GM12878 (cell line): ENCODE measurements at regions not wholly inside any gene's neighbourhood (a gene's known extent, or its start where the extent isn't known, plus 50 kb on each side); places are given as distances from the start of the nearest gene placed in this dataset.

Source experiments
- ATAC-seq: fragments of 200-7000 bp; cut with Tn5 transposase; 3 replicates; pipeline ENCODE4 v1.9.1; 2020; ENCODE audit warnings: mild to moderate bottlenecking, moderate library complexity
- BruUV-seq: library from RNA; stranded (reverse); fragments of 400-500 nt; replicated peaks from 2 replicates; lab custom pipeline; 2021; lab: Mats Ljungman, UMichigan
- CTCF ChIA-PET: fragments of 300-600 bp; sonication (Branson Sonifier 250); formaldehyde crosslinking; extraction: SDS; loops from one replicate; lab custom pipeline; 2021; ENCODE audit warnings: inconsistent platforms; lab: Yijun Ruan, JAX
- POLR2A ChIA-PET: fragments of 350-600 bp; formaldehyde crosslinking; extraction: SDS; loops from one replicate; lab custom pipeline; 2021; ENCODE audit warnings: inconsistent platforms; lab: Charles Lee
- RAD21 ChIA-PET: fragments of 300-600 bp; sonication (Branson Sonifier 250); formaldehyde crosslinking; loops from one replicate; lab custom pipeline; 2023; ENCODE audit warnings: antibody characterized with exemption; ENCODE audit not compliant: unreplicated experiment; lab: Charles Lee
- SMC1A ChIA-PET: fragments of 300-600 bp; sonication (Branson Sonifier 250); formaldehyde crosslinking; loops from one replicate; lab custom pipeline; 2023; ENCODE audit not compliant: unreplicated experiment, uncharacterized antibody; lab: Charles Lee
- DNase-seq: peaks from one replicate; pipeline ENCODE4 v3.0.0-alpha.2; 2011; ENCODE audit warnings: low read depth, low spot score
- FAIRE-seq: peaks from 3 replicates; lab custom pipeline; 2011; peaks lifted over from hg19 to GRCh38; lab: Jason Lieb, UNC
- H2AFZ ChIP-seq: 2 replicates; pipeline ENCODE4 v1.6.0; 2011; ENCODE audit warnings: low read depth, low read length, control low read depth; ENCODE audit not compliant: control insufficient read depth
- H3K27ac ChIP-seq: 2 replicates; pipeline ENCODE4 v1.5.1; 2011; ENCODE audit warnings: control low read depth; ENCODE audit not compliant: control insufficient read depth, insufficient read depth
- H3K27me3 ChIP-seq, 2 experiments: replicated peaks in 1 of 2; 2 replicates each; pipeline versions ENCODE4 v1.6.0 to v1.6.1; 2011; ENCODE audit warnings: low read length in 1 of 2; ENCODE audit not compliant: control insufficient read depth in 2 of 2, insufficient read depth in 2 of 2
- H3K36me3 ChIP-seq, 2 experiments: 2 replicates each; pipeline ENCODE4 v1.5.1; 2011; ENCODE audit warnings: low read length in 1 of 2; ENCODE audit not compliant: control insufficient read depth in 2 of 2, insufficient read depth in 2 of 2
- H3K4me1 ChIP-seq: 2 replicates; pipeline ENCODE4 v1.6.1; 2011; ENCODE audit warnings: mild to moderate bottlenecking, low read length, moderate library complexity, mixed read lengths; ENCODE audit not compliant: control insufficient read depth, insufficient read depth
- H3K4me2 ChIP-seq: 2 replicates; pipeline ENCODE4 v1.6.0; 2011; ENCODE audit warnings: control low read depth; ENCODE audit not compliant: control insufficient read depth, insufficient read depth
- H3K4me3 ChIP-seq: fragments of 200-600 bp; sonication (generic); 2 replicates; pipeline ENCODE4 v1.5.1; 2016
- H3K79me2 ChIP-seq: 2 replicates; pipeline ENCODE4 v1.6.0; 2011; ENCODE audit warnings: low read length; ENCODE audit not compliant: control insufficient read depth, insufficient read depth
- H3K9ac ChIP-seq: 2 replicates; pipeline ENCODE4 v1.8.0; 2011; ENCODE audit warnings: low read length, control low read depth, mixed read lengths; ENCODE audit not compliant: control insufficient read depth, insufficient read depth
- H3K9me3 ChIP-seq: replicated peaks from 3 replicates; pipeline ENCODE4 v1.5.1; 2011; ENCODE audit warnings: mild to moderate bottlenecking, low read length; ENCODE audit not compliant: control insufficient read depth, insufficient read depth
- H4K20me1 ChIP-seq: 2 replicates; pipeline ENCODE4 v1.6.0; 2011; ENCODE audit not compliant: control insufficient read depth, insufficient read depth
- BACH1 ChIP-seq: fragments of 450-650 bp; IDR thresholded peaks from 2 replicates; pipeline ENCODE4 v1.6.1; 2017; ENCODE audit warnings: mild to moderate bottlenecking, borderline replicate concordance
- BCL11A ChIP-seq: IDR thresholded peaks from 2 replicates; pipeline ENCODE4 v1.6.1; 2011; ENCODE audit warnings: low read depth, low read length
- DPF2 ChIP-seq: fragments of 450-650 bp; IDR thresholded peaks from 2 replicates; pipeline ENCODE4 v1.6.1; 2017; ENCODE audit warnings: mild to moderate bottlenecking
- HDAC2 ChIP-seq: fragments of 200-600 bp; sonication (generic); IDR thresholded peaks from 2 replicates; pipeline ENCODE4 v1.6.1; 2017
- KAT2A ChIP-seq: conservative IDR thresholded peaks from 2 replicates; pipeline ENCODE4 v1.6.1; 2011; ENCODE audit warnings: low read depth, low read length; ENCODE audit not compliant: control insufficient read depth
- MEF2A ChIP-seq: IDR thresholded peaks from 2 replicates; pipeline ENCODE4 v1.6.1; 2011; ENCODE audit warnings: low read depth, mild to moderate bottlenecking, low read length, moderate library complexity; ENCODE audit not compliant: insufficient read depth
- NFYA ChIP-seq: IDR thresholded peaks from 2 replicates; pipeline ENCODE4 v1.6.1; 2011; ENCODE audit warnings: low read depth, mild to moderate bottlenecking, low read length, improper control_type of control experiment, borderline replicate concordance
- NR2F1 ChIP-seq: fragments of 450-650 bp; conservative IDR thresholded peaks from 2 replicates; pipeline ENCODE4 v1.6.1; 2017; ENCODE audit warnings: mild to moderate bottlenecking
- RCOR1 ChIP-seq: conservative IDR thresholded peaks from 2 replicates; pipeline ENCODE4 v1.6.1; 2012; ENCODE audit warnings: low read depth, low read length, improper control_type of control experiment
- RELB ChIP-seq: fragments of 450-650 bp; IDR thresholded peaks from 2 replicates; pipeline ENCODE4 v1.6.1; 2017; ENCODE audit warnings: low read depth, mild to moderate bottlenecking, moderate library complexity
- SREBF2 ChIP-seq: IDR thresholded peaks from 2 replicates; pipeline ENCODE4 v1.6.1; 2012; ENCODE audit warnings: mild to moderate bottlenecking, low read length
- SRF ChIP-seq, 2 experiments: IDR thresholded peaks; 2 replicates each; pipeline ENCODE4 v1.6.1; 2011; ENCODE audit warnings: low read depth in 2 of 2, low read length in 2 of 2, mild to moderate bottlenecking in 1 of 2, moderate library complexity in 1 of 2
- WGBS: methylation state at CpG from one replicate; pipeline ENCODE4 v1.1.6; 2016; ENCODE audit warnings: low lambda C conversion rate; ENCODE audit not compliant: insufficient replicate concordance, insufficient coverage; ENCODE audit errors: missing lambda C conversion rate; 5-methylcytosine and 5-hydroxymethylcytosine counted together
- in situ Hi-C: fragments of 300-500 bp; cut with MboI; formaldehyde crosslinking; loops from 9 replicates; pipeline ENCODE4 v1.14.3; 2018; ENCODE audit warnings: mixed read lengths
- intact Hi-C: fragments of 100-400 bp; cut with micrococcal nuclease; formaldehyde crosslinking; loops from one replicate; pipeline ENCODE4 v1.14.2; 2022; ENCODE audit not compliant: unreplicated experiment
- TF ChIP-seq, protein P1 (sequence below): fragments of 450-650 bp; IDR thresholded peaks from 2 replicates; pipeline ENCODE4 v1.6.1; 2014; ENCODE audit warnings: mild to moderate bottlenecking
- TF ChIP-seq, protein P2 (sequence below): fragments of 150-350 bp; IDR thresholded peaks from 2 replicates; pipeline ENCODE4 v1.6.1; 2014; ENCODE audit warnings: mild to moderate bottlenecking, low read depth, low read length

- no peaks in the 10 kb centered on the region for H3K27me3 ChIP-seq
- ChIA-PET POLR2A (no interaction called here), SMC1A (interaction anchor here (0.8 to 1.6 kb wide), 3 partner anchors 10 to 24 kb away, joined by 3 to 5 read pairs (median 3); no protein-coding TSS in a partner anchor)
- intact Hi-C loops, result loop anchor here (5.0 to 10.0 kb wide), 2 partner anchors 328 to 601 kb away; no protein-coding TSS in a partner anchor
- DNase-seq, result no peak
- H3K9ac ChIP-seq, result no peak overlapping the region
- no peak for ATAC-seq
- TF ChIP-seq BACH1, result no peak
- no peak for TF ChIP-seq NR2F1
- TF ChIP-seq NFYA, result no peak
- TF ChIP-seq, protein P1, sequence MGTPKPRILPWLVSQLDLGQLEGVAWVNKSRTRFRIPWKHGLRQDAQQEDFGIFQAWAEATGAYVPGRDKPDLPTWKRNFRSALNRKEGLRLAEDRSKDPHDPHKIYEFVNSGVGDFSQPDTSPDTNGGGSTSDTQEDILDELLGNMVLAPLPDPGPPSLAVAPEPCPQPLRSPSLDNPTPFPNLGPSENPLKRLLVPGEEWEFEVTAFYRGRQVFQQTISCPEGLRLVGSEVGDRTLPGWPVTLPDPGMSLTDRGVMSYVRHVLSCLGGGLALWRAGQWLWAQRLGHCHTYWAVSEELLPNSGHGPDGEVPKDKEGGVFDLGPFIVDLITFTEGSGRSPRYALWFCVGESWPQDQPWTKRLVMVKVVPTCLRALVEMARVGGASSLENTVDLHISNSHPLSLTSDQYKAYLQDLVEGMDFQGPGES, result no peak
- TF ChIP-seq, all 136 proteins: peak for 0
- WGBS, result 11% methylated on average over 3 of the region's 3 CpGs
- no peak for FAIRE-seq
- no peaks in the 10 kb centered on the region for H3K9me3 ChIP-seq
- no peak overlapping the region for H2AFZ ChIP-seq
- no peak overlapping the region for H3K4me2 ChIP-seq
- H3K27ac ChIP-seq, result no peak overlapping the region
- no peak overlapping the region for H3K4me3 ChIP-seq
- H3K79me2 ChIP-seq, result no peaks in the 10 kb centered on the region
- H4K20me1 ChIP-seq, result no peaks in the 10 kb centered on the region
- RAD21 ChIA-PET, result no interaction called here
- no TSS peak for BruUV-seq
- no peaks in the 10 kb centered on the region for H3K36me3 ChIP-seq
- CTCF ChIA-PET, result no interaction called here
- in situ Hi-C loops, result no loop called here
- H3K4me1 ChIP-seq, result no peaks in the 10 kb centered on the region
These were observed 449.2 kb upstream of the SLC10A2 start for GRCh38 chr13:103515410-103515809.

DNA sequence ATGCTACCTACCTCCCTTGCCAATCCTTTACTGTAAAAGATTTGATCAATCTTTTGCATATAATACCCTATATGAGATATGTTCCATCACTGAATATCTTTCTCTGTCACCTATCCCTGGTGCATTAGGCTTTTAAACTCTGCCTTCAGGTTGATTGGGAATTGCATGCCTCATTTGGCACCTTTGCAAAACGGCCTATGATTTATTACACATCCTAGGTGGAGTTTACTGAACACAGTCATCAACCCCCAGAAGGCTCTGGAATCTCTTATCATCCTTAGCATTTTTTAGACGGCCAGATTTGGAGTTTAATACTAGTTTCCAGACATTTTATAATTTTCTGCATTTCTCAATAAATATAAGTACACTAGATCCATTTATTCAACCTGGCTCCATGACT lies 448.4 kb upstream of the SLC10A2 start:
- Histone ChIP-seq H2AFZ (no peak overlapping the region), H3K27ac (no peak overlapping the region), H3K9ac (no peak overlapping the region), H4K20me1 (no peaks in the 10 kb centered on the region), H3K79me2 (no peaks in the 10 kb centered on the region), H3K4me2 (no peak overlapping the region), H3K4me1 (no peaks in the 10 kb centered on the region), H3K27me3 (no peaks in the 10 kb centered on the region), H3K9me3 (no peaks in the 10 kb centered on the region), H3K36me3 (no peaks in the 10 kb centered on the region), H3K4me3 (no peak overlapping the region)
- ATAC-seq (no peak), DNase-seq (no peak), FAIRE-seq (no peak)
- ChIA-PET SMC1A (no interaction called here), CTCF (no interaction called here), POLR2A (no interaction called here), RAD21 (no interaction called here)
- in situ Hi-C loops (no loop called here), intact Hi-C loops (loop anchor here (5.0 to 10.0 kb wide), 2 partner anchors 327 to 600 kb away; no protein-coding TSS in a partner anchor)
- no TSS peak for BruUV-seq
- 0% methylated on average over 2 of the region's 2 CpGs for WGBS
- no peak for TF ChIP-seq HDAC2
- TF ChIP-seq, protein P1, result no peak
- TF ChIP-seq SREBF2, result no peak
- no peak for TF ChIP-seq RCOR1
- no peak for TF ChIP-seq SRF (IDR thresholded peaks at IDR 0.05; ENCODE audit: low read depth in 2 of 2, low read length in 2 of 2)
- no peak for TF ChIP-seq BCL11A
- TF ChIP-seq, protein P2, sequence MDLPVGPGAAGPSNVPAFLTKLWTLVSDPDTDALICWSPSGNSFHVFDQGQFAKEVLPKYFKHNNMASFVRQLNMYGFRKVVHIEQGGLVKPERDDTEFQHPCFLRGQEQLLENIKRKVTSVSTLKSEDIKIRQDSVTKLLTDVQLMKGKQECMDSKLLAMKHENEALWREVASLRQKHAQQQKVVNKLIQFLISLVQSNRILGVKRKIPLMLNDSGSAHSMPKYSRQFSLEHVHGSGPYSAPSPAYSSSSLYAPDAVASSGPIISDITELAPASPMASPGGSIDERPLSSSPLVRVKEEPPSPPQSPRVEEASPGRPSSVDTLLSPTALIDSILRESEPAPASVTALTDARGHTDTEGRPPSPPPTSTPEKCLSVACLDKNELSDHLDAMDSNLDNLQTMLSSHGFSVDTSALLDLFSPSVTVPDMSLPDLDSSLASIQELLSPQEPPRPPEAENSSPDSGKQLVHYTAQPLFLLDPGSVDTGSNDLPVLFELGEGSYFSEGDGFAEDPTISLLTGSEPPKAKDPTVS, result no peak
- TF ChIP-seq RELB, result no peak
- TF ChIP-seq DPF2, result no peak
- no peak for TF ChIP-seq MEF2A
- TF ChIP-seq KAT2A, result no peak
